ENCODE measurements at regions not wholly inside any gene's neighbourhood (a gene's known extent, or its start where the extent isn't known, plus 50 kb on each side); places are given as distances from the start of the nearest gene placed in this dataset.

- TF ChIP-seq, protein P1, sequence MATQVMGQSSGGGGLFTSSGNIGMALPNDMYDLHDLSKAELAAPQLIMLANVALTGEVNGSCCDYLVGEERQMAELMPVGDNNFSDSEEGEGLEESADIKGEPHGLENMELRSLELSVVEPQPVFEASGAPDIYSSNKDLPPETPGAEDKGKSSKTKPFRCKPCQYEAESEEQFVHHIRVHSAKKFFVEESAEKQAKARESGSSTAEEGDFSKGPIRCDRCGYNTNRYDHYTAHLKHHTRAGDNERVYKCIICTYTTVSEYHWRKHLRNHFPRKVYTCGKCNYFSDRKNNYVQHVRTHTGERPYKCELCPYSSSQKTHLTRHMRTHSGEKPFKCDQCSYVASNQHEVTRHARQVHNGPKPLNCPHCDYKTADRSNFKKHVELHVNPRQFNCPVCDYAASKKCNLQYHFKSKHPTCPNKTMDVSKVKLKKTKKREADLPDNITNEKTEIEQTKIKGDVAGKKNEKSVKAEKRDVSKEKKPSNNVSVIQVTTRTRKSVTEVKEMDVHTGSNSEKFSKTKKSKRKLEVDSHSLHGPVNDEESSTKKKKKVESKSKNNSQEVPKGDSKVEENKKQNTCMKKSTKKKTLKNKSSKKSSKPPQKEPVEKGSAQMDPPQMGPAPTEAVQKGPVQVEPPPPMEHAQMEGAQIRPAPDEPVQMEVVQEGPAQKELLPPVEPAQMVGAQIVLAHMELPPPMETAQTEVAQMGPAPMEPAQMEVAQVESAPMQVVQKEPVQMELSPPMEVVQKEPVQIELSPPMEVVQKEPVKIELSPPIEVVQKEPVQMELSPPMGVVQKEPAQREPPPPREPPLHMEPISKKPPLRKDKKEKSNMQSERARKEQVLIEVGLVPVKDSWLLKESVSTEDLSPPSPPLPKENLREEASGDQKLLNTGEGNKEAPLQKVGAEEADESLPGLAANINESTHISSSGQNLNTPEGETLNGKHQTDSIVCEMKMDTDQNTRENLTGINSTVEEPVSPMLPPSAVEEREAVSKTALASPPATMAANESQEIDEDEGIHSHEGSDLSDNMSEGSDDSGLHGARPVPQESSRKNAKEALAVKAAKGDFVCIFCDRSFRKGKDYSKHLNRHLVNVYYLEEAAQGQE (IDR thresholded peaks at IDR 0.05; ENCODE audit: insufficient read depth in 1 of 2, low read depth in 2 of 2, low read length in 1 of 2), result no peak
- TF ChIP-seq, protein P2, sequence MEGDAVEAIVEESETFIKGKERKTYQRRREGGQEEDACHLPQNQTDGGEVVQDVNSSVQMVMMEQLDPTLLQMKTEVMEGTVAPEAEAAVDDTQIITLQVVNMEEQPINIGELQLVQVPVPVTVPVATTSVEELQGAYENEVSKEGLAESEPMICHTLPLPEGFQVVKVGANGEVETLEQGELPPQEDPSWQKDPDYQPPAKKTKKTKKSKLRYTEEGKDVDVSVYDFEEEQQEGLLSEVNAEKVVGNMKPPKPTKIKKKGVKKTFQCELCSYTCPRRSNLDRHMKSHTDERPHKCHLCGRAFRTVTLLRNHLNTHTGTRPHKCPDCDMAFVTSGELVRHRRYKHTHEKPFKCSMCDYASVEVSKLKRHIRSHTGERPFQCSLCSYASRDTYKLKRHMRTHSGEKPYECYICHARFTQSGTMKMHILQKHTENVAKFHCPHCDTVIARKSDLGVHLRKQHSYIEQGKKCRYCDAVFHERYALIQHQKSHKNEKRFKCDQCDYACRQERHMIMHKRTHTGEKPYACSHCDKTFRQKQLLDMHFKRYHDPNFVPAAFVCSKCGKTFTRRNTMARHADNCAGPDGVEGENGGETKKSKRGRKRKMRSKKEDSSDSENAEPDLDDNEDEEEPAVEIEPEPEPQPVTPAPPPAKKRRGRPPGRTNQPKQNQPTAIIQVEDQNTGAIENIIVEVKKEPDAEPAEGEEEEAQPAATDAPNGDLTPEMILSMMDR (IDR thresholded peaks at IDR 0.05), result no peak
- no peak for TF ChIP-seq SIN3A (IDR thresholded peaks at IDR 0.05; ENCODE audit: borderline replicate concordance, insufficient read depth, low read depth, low read length)
Measured at GRCh38 chr4:160928482-160928881, 1235.3 kb downstream of the FSTL5 start.

Measured in Panc1 (cell line).